ENCODE measurements at regions not wholly inside any gene's neighbourhood (a gene's known extent, or its start where the extent isn't known, plus 50 kb on each side); places are given as distances from the start of the nearest gene placed in this dataset.

DNA sequence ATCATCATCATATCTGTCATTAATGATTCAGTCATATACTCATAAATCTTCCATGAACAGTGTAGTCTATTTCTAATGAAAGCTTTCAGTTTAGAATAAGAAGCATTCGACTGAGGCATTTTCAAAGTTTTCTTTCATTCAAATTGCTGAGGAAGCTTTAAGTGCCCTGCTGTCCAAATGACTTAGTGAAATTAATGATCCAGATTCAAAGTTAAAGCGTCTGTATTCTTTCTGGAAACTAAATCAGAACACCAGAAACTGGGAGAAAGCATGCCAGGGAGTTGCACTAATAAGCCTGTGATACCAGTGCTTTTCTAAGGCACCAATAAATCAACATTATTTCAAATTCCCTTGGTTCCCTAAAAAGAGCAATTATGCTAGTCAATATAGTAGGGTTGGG lies 367.8 kb upstream of the ANO5 start:
- no peak for DNase-seq

DNA sequence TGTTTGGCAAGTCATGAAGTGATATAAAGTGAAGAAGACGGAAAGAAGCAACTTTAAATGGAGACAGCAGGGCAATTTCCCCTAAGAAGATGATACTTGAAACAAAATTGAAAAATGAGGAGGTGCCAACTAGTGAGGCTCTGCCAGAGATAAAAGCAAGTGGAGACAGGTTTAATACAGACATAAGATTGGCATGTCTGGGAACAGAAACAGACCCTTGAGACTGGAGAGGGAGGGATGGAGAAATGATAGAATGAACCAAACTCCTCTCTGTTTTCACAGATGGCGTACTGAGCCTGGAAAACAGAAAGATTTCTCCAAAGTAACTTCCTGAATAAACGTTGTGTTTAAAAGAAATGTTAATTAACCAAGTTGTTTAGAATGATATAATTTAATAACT lies 354.5 kb upstream of the ANO5 start:
- DNase-seq, result no peak

DNA sequence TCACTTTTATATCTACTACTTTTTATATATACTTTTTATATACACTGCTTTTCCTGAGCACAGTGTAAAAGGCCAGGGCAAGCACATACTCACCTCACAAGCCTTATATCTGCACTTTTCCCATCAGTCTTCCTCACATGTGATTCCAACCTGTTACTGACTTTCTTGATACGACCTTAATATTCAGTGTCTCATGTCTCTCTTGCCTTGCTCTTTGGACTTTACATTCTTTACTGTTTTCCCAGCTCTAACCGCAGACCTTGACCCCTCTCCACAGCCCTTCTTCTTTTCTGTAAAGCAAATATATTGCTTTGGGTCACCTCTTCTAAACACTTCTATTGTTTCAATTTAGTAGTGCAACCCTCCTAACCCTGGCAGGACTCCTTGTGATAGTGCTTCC lies 353.1 kb upstream of the ANO5 start:
- no peak for DNase-seq

DNA sequence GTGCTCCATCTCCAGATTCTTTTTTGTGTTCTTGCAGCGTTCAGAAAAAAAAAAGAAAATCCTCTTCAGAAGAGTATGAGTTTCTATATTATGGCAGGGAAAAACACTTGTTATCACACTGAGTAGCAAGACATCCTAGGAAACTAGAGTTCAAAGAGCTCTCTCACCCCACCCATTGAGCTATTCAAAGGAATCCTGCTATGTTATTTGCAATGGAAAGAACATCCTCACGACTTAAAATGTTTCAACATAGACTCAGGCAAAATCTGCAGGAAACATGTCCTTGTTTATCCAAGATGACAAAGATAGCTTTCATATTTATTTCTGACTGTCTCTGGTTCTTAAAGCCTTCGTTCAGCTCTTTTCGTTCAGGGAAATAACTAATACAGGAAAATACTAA lies 331.6 kb upstream of the ANO5 start:
- DNase-seq, result no peak

DNA sequence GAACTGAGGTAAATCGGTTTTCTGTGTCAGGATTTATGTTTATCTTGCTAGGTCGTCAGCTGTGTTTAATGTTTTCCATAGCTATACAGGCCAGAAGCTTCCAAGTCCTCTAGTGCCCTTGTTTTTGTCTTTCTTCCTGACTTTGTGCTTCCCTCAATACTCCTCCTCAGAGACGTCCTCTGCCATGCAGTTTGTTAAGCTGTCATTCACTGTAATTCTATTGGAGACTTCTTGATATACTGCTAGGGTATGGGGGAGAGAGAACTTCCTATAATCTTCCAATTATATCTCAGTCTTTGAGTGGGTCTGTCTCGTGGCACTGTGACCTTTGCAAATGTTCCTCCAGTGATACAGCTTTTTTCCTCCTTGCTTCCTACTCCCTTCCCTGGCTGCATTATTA lies 327.3 kb upstream of the ANO5 start:
- DNase-seq, result no peak

DNA sequence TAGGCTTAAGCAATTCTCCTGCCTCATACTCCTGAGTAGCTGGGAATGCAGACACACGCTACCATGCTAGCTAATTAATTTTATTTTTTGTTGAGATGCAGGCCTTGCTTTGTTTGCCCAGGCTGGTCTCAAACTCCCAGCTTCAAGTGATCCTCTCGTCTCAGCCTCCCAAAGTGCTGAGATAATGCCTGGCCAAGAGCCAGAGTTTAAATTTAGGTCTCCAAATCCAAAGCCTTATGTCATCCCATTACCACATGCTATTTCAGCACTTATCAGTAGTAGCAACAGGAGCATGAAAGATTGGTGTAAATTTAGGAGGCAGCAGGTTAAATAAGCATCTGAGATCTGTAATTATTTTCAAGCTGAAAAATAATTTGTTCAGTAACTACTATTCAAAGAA lies 326.1 kb upstream of the ANO5 start:
- peak; percentile 4 to 12 (median 10) for DNase-seq

DNA sequence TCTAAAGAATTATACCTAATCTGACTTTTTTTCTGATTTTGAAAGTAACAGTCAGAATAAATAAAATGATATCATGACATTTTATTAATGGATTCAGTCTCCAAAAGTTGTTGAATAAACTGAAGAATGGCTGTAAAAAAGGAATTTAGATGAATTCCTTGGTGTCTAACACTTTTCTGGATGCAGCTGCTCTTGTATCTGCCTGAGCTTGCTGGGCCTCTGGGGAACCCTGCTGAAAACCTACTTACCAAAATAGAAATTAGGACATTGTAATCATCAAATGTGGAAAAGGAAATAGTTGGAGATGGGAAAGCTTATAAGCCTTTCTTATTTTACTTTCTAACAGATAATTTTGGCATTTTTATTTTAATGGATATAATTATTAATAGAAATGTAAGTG lies 315.7 kb upstream of the ANO5 start:
- peak in 1 of 3 donors; percentile 30 for DNase-seq

DNA sequence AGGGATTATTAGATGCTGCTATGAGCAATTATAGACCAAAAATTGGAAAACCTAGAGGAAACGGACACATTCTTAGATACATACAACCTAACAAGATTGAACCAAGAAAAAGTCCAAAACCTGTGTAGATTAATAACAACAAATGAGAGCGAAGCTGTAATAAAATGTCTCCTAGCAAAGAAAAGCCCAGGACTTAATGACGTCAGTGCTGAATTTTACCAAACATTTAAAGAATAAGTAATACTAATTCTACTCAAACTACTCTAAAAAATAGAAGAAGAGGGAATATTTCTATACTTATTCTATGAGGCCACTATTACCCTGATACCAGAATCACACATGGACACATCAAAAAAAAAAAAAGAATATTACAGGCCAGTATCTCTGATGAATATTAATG lies 309.5 kb upstream of the ANO5 start:
- DNase-seq, result no peak

DNA sequence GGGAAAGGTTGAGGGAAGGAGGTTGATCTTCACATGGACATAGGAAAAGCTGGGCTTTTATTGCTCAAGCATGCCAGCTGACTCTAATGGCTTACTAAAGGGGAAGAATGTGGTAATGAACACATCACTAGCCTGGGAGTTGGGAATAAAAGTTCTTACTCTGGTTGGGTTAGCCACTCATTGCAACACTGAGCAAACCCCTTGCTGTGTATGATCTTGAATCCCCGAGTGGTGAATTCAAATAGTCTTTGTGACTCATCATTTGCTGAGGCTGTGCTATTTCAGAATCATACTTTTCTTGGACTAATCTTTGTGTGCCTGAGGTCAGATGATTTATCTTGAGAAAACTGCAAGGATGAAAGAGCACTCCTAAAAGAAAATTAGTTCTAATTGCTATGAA lies 304.1 kb upstream of the ANO5 start:
- DNase-seq, result no peak

DNA sequence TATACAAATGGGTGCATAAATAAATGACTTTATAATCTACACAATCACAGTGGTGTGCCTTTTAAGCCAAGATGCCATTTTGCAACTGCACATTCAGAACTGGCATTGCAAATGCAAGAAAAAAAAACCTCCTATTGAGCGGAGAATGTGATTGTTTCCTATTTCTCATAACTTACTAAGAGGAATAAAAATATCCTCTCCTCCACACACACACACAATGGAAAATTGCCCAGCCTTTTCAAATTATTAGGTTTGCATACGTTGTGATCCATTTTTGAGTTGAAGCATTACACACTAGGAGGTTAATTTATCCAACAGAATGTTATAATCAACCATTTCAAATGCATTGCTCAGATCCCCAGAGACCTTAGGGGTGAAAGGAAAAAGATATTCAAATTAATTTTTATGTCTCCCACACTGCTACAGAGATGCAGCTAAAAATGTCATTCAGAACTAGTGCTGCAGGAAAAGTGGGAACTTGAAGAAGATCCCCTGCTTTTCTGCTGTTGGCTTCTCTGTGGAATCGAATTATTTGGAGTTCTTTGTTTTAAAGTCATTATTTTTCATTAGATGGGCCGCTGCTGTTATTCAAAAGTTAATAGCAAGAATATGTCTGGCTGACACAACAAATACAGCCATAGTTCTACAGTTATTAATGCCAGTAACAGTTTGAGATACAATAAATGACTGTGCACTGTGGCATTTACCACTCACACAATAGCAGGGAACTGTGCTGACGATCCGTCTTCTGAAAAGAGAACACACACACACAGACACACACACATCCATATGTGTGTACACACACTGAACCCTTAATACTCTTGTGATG lies 299.9 kb upstream of the ANO5 start:
- no peak for DNase-seq

DNA sequence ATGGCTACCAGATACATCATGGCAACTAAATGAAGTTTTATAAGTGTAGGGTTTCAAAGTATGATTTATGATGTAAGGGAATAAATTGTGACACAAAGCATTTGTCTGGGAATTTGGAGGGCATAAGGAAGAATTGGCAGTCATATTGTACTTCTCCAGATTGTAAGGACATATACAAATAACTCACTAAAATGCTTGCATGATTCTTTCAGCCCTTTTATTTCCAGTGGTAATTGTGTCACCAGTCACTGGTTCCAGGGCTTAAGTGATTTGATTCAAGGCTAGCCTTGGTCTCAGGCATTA lies 299.4 kb upstream of the ANO5 start:
- no peak for DNase-seq

DNA sequence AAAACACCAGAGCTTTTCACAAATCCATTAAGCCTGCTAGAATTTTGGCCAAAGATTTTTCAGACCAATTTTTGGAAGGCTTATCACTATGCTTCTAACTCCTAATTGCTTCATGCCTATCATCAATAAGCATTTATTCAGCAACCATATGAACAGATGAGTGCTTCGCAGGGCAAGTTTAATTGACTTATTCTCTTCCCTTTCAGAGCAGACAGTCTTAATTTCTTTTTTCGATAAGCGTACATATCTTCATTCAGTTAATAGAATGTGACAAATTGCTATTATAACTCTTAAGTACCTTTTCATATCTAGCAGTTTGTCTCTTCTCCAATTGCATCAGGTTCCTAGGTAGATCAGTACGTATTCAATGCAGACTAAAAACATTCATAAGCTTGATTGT lies 298.4 kb upstream of the ANO5 start:
- no peak for DNase-seq

DNA sequence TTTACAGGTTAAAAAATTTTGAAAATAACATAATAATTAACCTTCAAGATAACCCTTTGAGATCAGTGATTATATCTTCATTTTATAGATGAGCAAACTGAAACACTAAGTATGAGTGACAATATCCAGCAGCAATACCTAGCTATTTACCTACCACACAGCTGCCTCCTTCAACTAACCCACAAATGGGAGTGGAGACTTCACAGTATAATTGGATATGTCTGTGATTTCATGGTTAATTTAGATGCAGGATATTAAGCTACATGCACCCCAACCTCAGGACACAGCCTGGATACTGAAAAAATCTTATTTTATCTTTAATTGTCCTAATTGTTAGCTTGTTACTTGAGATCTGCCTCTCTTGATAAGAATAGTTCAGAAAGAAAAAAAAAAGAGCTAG lies 297.2 kb upstream of the ANO5 start:
- DNase-seq, result no peak

DNA sequence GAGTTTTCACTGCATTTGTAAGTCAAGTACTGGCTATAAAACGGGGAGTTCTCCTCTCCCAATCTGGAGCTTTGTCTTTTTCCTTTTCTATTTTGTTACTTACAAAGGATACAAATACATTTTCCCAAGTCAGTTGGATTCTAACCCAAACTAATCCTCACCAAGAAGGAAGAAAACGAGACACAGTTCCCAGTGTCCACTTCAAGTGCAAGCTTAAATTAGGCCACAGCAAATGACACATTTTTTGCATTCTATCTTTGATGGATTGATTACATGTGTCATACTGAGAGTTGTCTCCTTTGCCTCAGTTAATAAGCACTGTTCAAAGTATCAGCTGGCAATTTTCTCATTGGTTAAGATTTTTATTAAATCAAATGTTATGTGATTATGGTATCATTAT lies 296.7 kb upstream of the ANO5 start:
- DNase-seq, result no peak

DNA sequence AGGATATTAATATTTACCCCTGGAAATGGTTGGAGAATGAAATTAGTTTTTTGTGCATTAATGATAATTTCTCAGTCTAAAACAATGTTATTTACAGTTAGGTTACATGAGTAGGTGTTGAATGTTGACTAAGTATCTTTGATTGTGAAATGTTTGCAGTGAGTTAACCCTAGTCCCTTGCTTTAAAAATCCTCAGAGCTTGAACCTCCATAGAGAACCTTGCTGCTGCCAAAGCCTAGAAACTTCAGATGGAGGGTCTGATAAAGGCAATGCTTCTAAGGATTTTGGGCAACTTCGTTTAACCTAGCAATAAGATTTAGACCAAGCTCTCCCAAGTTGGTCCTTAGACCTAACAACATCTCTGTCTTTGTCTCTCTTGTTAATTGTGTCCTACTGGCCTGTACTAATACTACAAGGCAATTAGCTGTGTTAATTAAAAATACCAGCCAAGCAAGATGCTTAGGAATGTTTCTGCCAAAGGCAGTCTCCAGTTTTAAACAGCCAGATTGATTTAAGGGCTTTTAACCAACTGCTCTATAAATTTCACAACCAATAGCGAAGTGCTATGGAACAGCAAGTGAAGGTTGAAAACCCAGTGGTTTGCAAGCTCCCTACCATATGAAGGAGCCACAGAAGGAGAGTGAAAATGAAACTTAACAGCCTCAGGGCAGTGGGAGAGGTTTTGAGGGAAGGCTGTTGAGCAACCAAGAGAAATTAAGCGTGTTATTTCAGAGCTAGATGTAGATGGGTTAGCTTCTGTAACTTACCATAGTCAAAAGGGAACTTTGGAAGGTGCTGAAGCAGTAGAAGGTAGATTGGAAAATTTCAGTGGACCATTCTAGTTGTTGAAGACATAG lies 295.9 kb upstream of the ANO5 start:
- no peak for DNase-seq

DNA sequence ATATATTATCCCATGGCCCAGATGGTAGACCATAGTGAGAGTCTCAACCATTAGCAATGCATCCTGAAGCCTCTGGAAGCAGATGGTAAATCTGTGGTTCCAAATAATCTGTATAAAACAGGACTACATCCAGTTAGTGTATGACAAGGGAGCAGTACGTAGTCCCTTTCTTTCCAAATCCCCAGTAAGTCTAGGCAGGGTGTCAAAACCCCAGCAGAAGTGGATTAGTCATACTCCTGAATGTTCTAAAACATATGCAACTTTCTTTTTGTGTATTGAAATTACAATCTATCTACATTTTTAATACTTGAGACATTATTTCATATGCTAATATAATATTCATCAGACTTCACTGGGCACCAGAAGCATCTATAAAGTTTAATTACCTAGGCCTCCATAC lies 295.1 kb upstream of the ANO5 start:
- no peak for DNase-seq

DNA sequence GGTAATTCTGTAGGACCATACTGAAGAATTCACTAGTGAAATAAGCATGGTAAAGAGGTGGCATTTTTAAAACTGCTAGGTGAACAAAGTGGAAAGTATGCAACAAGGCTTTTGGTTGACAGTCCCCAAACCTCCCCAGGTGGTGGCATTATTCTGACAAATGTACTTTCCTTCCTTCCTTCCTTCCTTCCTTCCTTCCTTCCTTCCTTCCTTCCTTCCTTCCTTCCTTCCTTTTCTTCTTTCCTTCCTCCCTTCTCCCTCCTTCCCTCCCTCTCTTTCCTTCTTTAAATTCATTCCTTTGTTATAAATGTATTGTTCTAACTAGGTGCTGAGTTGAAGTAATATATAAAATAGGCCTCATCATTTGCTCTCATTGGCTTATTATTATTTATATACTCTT lies 284.7 kb upstream of the ANO5 start:
- no peak for DNase-seq

DNA sequence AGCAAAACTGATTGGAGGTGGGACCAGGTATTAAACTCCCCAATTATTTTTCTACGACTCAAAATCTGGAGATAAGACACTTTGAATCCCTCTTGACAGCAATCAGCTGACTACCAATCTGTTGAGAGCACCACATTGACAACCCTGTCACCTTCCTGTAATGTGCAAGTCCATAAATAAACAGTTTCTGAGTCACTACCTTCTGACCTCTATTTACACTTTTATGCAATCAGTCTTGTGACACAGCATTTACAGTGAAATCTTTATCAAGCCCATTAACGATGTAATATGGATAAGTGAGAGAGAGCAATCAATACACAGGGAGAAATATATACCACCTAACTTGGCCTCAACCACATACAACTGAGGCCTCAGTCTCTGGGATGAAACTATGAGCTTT lies 283.7 kb upstream of the ANO5 start:
- no peak for DNase-seq

DNA sequence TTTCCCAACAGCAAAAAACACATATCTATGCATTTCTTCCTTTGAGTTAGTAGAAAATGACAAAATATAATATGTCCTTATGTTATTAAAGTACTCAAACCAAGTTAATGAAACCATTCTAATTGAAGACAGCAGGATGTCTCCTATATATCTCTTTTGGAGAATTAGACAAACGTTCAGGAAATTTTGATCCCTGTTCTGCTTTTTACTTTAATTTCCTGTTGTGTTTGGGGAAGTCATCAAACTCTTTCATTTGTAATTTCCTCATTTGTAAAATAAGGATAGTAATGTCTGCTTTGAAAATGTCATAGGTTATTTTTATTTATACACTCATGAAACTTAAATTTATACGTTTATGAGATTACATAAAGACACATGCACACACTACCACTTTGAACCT lies 281.8 kb upstream of the ANO5 start:
- DNase-seq, result no peak

DNA sequence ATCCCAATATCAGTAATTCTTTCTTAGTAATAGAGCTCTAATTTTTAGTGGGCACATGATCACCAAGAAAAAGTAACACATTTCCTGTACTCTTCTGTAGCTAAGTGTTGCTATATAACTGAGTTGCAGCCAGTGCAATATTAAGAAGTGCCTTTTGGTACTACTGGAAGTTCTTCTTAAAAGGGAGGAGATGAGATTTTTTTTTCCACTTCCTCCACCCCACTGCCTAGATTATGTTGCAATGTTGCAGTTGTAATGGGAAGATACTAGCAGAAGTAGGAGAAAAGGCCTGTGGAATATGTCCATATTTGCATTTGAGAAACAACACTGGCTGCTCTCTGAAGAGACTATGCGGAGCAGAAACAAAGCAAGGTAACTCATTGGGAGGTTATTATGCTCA lies 280.6 kb upstream of the ANO5 start:
- DNase-seq, result no peak

DNA sequence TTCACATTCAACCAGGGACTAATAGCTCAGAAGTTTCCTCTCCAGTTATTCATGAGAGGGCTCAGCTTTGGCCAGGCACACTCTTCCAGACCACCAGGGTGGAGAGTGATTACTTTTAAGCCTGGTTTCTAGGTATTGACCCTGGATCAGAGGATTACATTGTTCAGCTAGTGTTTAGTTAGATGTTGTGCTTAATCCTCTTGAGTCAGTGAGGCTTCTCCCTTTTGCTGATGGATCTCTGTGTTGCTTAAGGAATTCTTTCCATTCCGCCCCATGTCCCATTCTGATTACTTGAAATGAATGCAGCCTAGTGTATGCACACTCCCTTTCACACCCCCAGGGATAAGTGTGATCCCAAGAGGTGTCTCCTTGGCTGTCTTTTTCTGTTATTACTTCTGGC lies 271.7 kb upstream of the ANO5 start:
- DNase-seq, result no peak

DNA sequence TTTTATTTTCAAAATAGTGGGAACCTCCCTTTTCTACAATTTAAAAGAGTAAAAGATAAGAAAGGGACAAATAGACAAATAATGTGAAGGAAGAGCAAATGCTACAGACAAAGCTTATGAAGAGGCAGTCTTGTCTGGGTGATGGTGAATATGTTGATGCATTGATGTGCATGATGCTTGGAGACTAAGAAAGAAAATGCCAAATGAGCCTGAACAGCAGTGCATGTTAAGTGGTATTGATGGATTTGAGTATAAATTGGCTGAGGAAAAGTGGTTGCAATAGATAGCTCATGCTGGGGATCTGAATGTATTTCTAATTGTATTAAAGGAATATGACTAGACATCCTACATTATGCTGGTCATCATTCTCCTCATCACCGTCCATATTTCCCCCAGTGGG lies 268.6 kb upstream of the ANO5 start:
- no peak for DNase-seq

DNA sequence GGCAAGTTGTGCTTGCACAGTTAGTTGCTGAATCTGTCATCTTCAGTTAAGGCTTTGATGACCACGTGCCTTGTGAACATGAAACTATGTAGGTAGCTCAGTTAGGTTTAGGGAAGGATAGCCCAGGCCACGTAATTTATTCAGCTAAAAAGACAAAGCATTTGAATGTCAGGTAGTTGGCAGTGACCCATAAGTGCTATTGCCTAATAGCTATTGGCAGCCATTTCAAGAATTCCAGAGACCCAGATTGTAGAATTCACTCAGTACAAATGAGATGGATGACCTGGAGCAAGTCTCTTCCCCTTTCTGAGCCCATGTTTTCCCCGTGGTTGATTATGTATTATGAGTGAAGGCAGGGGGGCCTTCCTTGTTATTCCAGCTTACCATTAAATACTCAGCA lies 265.3 kb upstream of the ANO5 start:
- DNase-seq, result no peak

DNA sequence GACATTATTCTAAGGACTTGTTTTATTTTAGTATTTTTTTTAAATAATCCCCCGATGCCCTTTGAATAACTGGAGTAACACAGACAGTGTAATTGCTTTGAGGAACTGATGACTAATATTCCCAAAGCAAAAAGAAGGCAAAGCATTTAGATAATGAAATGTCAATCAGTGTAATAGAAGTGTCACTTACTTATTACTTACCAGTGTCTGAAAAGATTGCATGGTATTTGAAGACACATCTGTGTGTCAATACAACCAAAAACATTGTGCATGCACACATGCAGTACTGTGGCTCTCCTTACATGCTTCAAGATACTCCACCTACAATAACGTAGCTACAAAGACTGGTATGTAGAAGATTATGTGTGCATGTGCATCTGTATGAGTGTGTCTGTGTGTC lies 264.0 kb upstream of the ANO5 start:
- DNase-seq, result no peak
